HCT116 (cell line): ENCODE measurements at regions not wholly inside any gene's neighbourhood (a gene's known extent, or its start where the extent isn't known, plus 50 kb on each side); places are given as distances from the start of the nearest gene placed in this dataset.

Source experiments
- ATAC-seq: fragments of 200-7000 bp; cut with Tn5 transposase; 2 replicates; pipeline ENCODE4 v1.9.1; 2020; ENCODE audit warnings: mild to moderate bottlenecking, moderate library complexity
- BruUV-seq: library from RNA; stranded (reverse); fragments of 400-500 nt; replicated peaks from 2 replicates; lab custom pipeline; 2021; lab: Mats Ljungman, UMichigan
- CTCF ChIA-PET: fragments of 300-600 bp; sonication (Branson Sonifier 250); formaldehyde crosslinking; loops from one replicate; lab custom pipeline; 2021; ENCODE audit warnings: antibody characterized with exemption; lab: Charles Lee
- POLR2A ChIA-PET: fragments of 300-600, 350-600 bp; sonication (Branson Sonifier 250); formaldehyde crosslinking; loops from one replicate; lab custom pipeline; 2021; ENCODE audit warnings: antibody characterized with exemption; lab: Charles Lee
- RAD21 ChIA-PET, 2 experiments: fragments of 300-600 bp; sonication (Branson Sonifier 250); formaldehyde crosslinking; loops; one replicate each; lab custom pipeline; 2023; ENCODE audit warnings: low total read pairs in 2 of 2; ENCODE audit not compliant: uncharacterized antibody in 2 of 2, unreplicated experiment in 2 of 2, low non-redundant PET in 1 of 2; lab: Charles Lee
- DNase-seq: peaks from one replicate; pipeline ENCODE4 v3.0.0-alpha.2; 2010; ENCODE audit warnings: low read depth, low spot score
- H2AFZ ChIP-seq: fragments of 200-600 bp; shearing (Covaris generic), sonication (generic); 2 replicates; pipeline ENCODE4 v1.6.1; 2017; ENCODE audit warnings: low read depth, mixed run types, mixed read lengths, antibody characterized with exemption, low read length; ENCODE audit not compliant: poor library complexity, severe bottlenecking
- H3K27ac ChIP-seq: 2 replicates; pipeline ENCODE4 v1.5.1; 2012; ENCODE audit warnings: low read depth, low read length
- H3K27me3 ChIP-seq: fragments of 200-600 bp; sonication (generic); 2 replicates; pipeline ENCODE4 v1.6.1; 2016; ENCODE audit warnings: mixed run types, low read length, mixed read lengths; ENCODE audit not compliant: insufficient read depth
- H3K36me3 ChIP-seq, 2 experiments: fragments of 200-500 bp in 1 of 2; fragments of 200-600 bp in 1 of 2; sonication (Bioruptor generic) in 1 of 2; sonication (generic) in 1 of 2; 2 replicates each; pipeline versions ENCODE4 v1.5.1 to v1.6.1; 2014 to 2016; ENCODE audit warnings: low read length in 2 of 2, inconsistent platforms in 1 of 2, mixed read lengths in 1 of 2, mixed run types in 1 of 2; ENCODE audit not compliant: insufficient read depth in 2 of 2, control insufficient read depth in 1 of 2
- H3K4me1 ChIP-seq, 2 experiments: fragments of 200-600 bp in 1 of 2; sonication (generic) in 1 of 2; 2 replicates each; pipeline versions ENCODE4 v1.5.1 to v1.6.1; 2012 to 2017; ENCODE audit warnings: low read length in 2 of 2, inconsistent platforms in 1 of 2, mild to moderate bottlenecking in 1 of 2, mixed read lengths in 1 of 2, mixed run types in 1 of 2, moderate library complexity in 1 of 2; ENCODE audit not compliant: insufficient read depth in 2 of 2, control insufficient read depth in 1 of 2
- H3K4me2 ChIP-seq: fragments of 200-600 bp; sonication (generic); 2 replicates; pipeline ENCODE4 v1.6.1; 2017; ENCODE audit warnings: mixed run types, low read length, mixed read lengths
- H3K4me3 ChIP-seq, 2 experiments: fragments of 200-600 bp in 1 of 2; sonication (generic) in 1 of 2; replicated peaks in 1 of 2; 2 replicates each; pipeline ENCODE4 v1.5.1; 2011 to 2016; ENCODE audit warnings: low read length in 2 of 2, control low read depth in 1 of 2, low read depth in 1 of 2, mild to moderate bottlenecking in 1 of 2, mixed read lengths in 1 of 2, mixed run types in 1 of 2
- H3K79me2 ChIP-seq: fragments of 200-600 bp; sonication (generic); 2 replicates; pipeline ENCODE4 v1.6.1; 2017; ENCODE audit warnings: mild to moderate bottlenecking, mixed run types, low read length, moderate library complexity, mixed read lengths; ENCODE audit not compliant: insufficient read depth
- H3K9ac ChIP-seq: fragments of 200-600 bp; sonication (generic); 2 replicates; pipeline ENCODE4 v1.6.1; 2016; ENCODE audit warnings: low read length, mixed read lengths
- H3K9me2 ChIP-seq: fragments of 200-600 bp; sonication (generic), shearing (Covaris generic); 2 replicates; pipeline ENCODE4 v1.6.1; 2017; ENCODE audit warnings: mixed run types, mild to moderate bottlenecking, moderate library complexity; ENCODE audit not compliant: insufficient read depth
- H3K9me3 ChIP-seq, 2 experiments: fragments of 200-500 bp in 1 of 2; fragments of 200-600 bp in 1 of 2; sonication (Bioruptor generic) in 1 of 2; sonication (generic) in 1 of 2; 2 replicates each; pipeline ENCODE4 v1.6.1; 2014 to 2017; ENCODE audit warnings: low read length in 2 of 2, mixed read lengths in 2 of 2, inconsistent platforms in 1 of 2, low read depth in 1 of 2, mild to moderate bottlenecking in 1 of 2, mixed run types in 1 of 2, moderate library complexity in 1 of 2; ENCODE audit not compliant: control insufficient read depth in 1 of 2, insufficient read depth in 1 of 2
- H4K20me1 ChIP-seq: fragments of 200-600 bp; sonication (generic), shearing (Covaris generic); 2 replicates; pipeline ENCODE4 v1.6.1; 2017; ENCODE audit warnings: mixed run types, mild to moderate bottlenecking, moderate library complexity; ENCODE audit not compliant: insufficient read depth
- ATF3 ChIP-seq: IDR thresholded peaks from 2 replicates; pipeline ENCODE4 v1.6.1; 2012
- CEBPB ChIP-seq: IDR thresholded peaks from 2 replicates; pipeline ENCODE4 v1.6.1; 2012; ENCODE audit warnings: low read depth
- CTCF ChIP-seq, 3 experiments: fragments of 200-600 bp in 1 of 3; sonication (generic) in 1 of 3; IDR thresholded peaks in 2 of 3; conservative IDR thresholded peaks in 1 of 3; 2 replicates each; pipeline ENCODE4 v1.5.1; 2012 to 2017; ENCODE audit warnings: low read depth in 2 of 3, low read length in 2 of 3, antibody characterized with exemption in 1 of 3, borderline replicate concordance in 1 of 3, control low read depth in 1 of 3, mild to moderate bottlenecking in 1 of 3, mixed read lengths in 1 of 3, mixed run types in 1 of 3, moderate library complexity in 1 of 3; ENCODE audit not compliant: insufficient read depth in 1 of 3
- EGR1 ChIP-seq: IDR thresholded peaks from 2 replicates; pipeline ENCODE4 v1.6.1; 2012; ENCODE audit warnings: low read depth
- ELF1 ChIP-seq: IDR thresholded peaks from 2 replicates; pipeline ENCODE4 v1.6.1; 2012; ENCODE audit warnings: low read depth, borderline replicate concordance
- MAX ChIP-seq: IDR thresholded peaks from 2 replicates; pipeline ENCODE4 v1.6.1; 2012
- POLR2AphosphoS5 ChIP-seq: IDR thresholded peaks from 2 replicates; pipeline ENCODE4 v1.6.1; 2011; ENCODE audit warnings: mild to moderate bottlenecking, low read depth, low read length, moderate library complexity
- RAD21 ChIP-seq: IDR thresholded peaks from 2 replicates; pipeline ENCODE4 v1.6.1; 2012; ENCODE audit warnings: low read depth, mild to moderate bottlenecking
- SIN3A ChIP-seq: IDR thresholded peaks from 2 replicates; pipeline ENCODE4 v1.6.1; 2012; ENCODE audit warnings: low read depth
- SP1 ChIP-seq: IDR thresholded peaks from 2 replicates; pipeline ENCODE4 v1.6.1; 2012; ENCODE audit warnings: low read depth
- SRF ChIP-seq: IDR thresholded peaks from 2 replicates; pipeline ENCODE4 v1.6.1; 2012; ENCODE audit warnings: low read depth
- ZBTB33 ChIP-seq: IDR thresholded peaks from 2 replicates; pipeline ENCODE4 v1.6.1; 2011; ENCODE audit warnings: mild to moderate bottlenecking, low read length, moderate library complexity; ENCODE audit not compliant: insufficient replicate concordance; ENCODE audit errors: extremely low read depth
- ZNF274 ChIP-seq: fragments of 200-500 bp; sonication (Bioruptor generic); IDR thresholded peaks from 2 replicates; pipeline ENCODE4 v1.6.1; 2014; ENCODE audit warnings: mild to moderate bottlenecking, low read depth, low read length, inconsistent platforms
- intact Hi-C: fragments of 100-400 bp; cut with micrococcal nuclease; formaldehyde crosslinking; loops from 2 replicates; pipeline ENCODE4 v1.10.0; 2022

- ATAC-seq (no peak), DNase-seq (no peak)
- Histone ChIP-seq H3K27ac (no peak overlapping the region), H3K9ac (no peak overlapping the region), H4K20me1 (no peaks in the 10 kb centered on the region), H2AFZ (no peak overlapping the region), H3K4me2 (no peak overlapping the region), H3K79me2 (no peaks in the 10 kb centered on the region), H3K4me1 (no peaks in the 10 kb centered on the region), H3K27me3 (peaks cover 8% of the 10 kb centered on the region; the same call in 1 of the 2 replicates), H3K4me3 (no peak overlapping the region), H3K36me3 (no peaks in the 10 kb centered on the region), H3K9me2 (no peaks in the 10 kb centered on the region), H3K9me3 (peaks cover 0 to 9% of the 10 kb centered on the region in 2 experiments; a peak in 1 of 4 replicates)
- RAD21 ChIA-PET, result no interaction called here
- TF ChIP-seq SIN3A (no peak), ZNF274 (no peak), POLR2AphosphoS5 (no peak), CEBPB (no peak), CTCF (IDR thresholded peaks at IDR 0.05 in 2 of 3, conservative IDR thresholded peaks at IDR 0.05 in 1 of 3; ENCODE audit: borderline replicate concordance in 1 of 3, insufficient read depth in 1 of 3, low read depth in 2 of 3, low read length in 2 of 3) (no peak)
- BruUV-seq, result no TSS peak
- intact Hi-C loops, result no loop called here
- CTCF ChIA-PET, result no interaction called here
- POLR2A ChIA-PET, result no interaction called here
These were observed 244.7 kb downstream of the HRH4 start for GRCh38 chr18:24704946-24705630.

GRCh38 chr18:24710474-24710873 is 250.0 kb downstream of the HRH4 start:
- no peaks in the 10 kb centered on the region for H4K20me1 ChIP-seq
- RAD21 ChIA-PET, result no interaction called here
- intact Hi-C loops, result no loop called here
- H3K27ac ChIP-seq, result no peak overlapping the region
- DNase-seq (no peak), ATAC-seq (no peak)
- no TSS peak for BruUV-seq
- H3K4me3 ChIP-seq, result no peak overlapping the region
- H3K9me2 ChIP-seq, result no peaks in the 10 kb centered on the region
- H3K9me3 ChIP-seq, result no peaks in the 10 kb centered on the region
- H2AFZ ChIP-seq, result no peak overlapping the region
- no peak overlapping the region for H3K4me2 ChIP-seq
- no peak overlapping the region for H3K9ac ChIP-seq
- no peaks in the 10 kb centered on the region for H3K79me2 ChIP-seq
- POLR2A ChIA-PET, result no interaction called here
- H3K4me1 ChIP-seq, result no peaks in the 10 kb centered on the region
- CTCF ChIA-PET, result no interaction called here
- H3K36me3 ChIP-seq, result no peaks in the 10 kb centered on the region
- H3K27me3 ChIP-seq, result 0 out of 2 replicates have a peak, but pooled peaks cover 7% of the 10 kb centered on the region
- TF ChIP-seq CEBPB (no peak), ATF3 (no peak), RAD21 (no peak), EGR1 (no peak), ELF1 (no peak), MAX (no peak), SP1 (no peak), SRF (no peak), ZBTB33 (no peak), POLR2AphosphoS5 (no peak), SIN3A (no peak)
